H1 (cell line): ENCODE measurements at regions not wholly inside any gene's neighbourhood (a gene's known extent, or its start where the extent isn't known, plus 50 kb on each side); places are given as distances from the start of the nearest gene placed in this dataset.

Experiments used
- CTCF ChIP-seq, 3 experiments: IDR thresholded peaks; 1 replicate in 2 of 3; 2 replicates in 1 of 3; pipeline versions ENCODE4 v1.5.1 to v1.6.1; 2011; ENCODE audit warnings: low read length in 3 of 3, mild to moderate bottlenecking in 3 of 3, inconsistent platforms in 2 of 3, low read depth in 1 of 3, moderate library complexity in 1 of 3; ENCODE audit not compliant: insufficient read depth in 1 of 3; ENCODE audit errors: control extremely low read depth in 1 of 3
- GABPA ChIP-seq: IDR thresholded peaks from 2 replicates; pipeline ENCODE4 v1.6.1; 2011; ENCODE audit warnings: mild to moderate bottlenecking, low read length, moderate library complexity, borderline replicate concordance; ENCODE audit not compliant: insufficient read depth
- NRF1 ChIP-seq: IDR thresholded peaks from 2 replicates; pipeline ENCODE4 v1.6.1; 2011; ENCODE audit warnings: mild to moderate bottlenecking, low read depth, low read length, improper control_type of control experiment

- TF ChIP-seq CTCF (IDR thresholded peaks at IDR 0.05; ENCODE audit: control extremely low read depth in 1 of 3, insufficient read depth in 1 of 3, low read depth in 1 of 3, low read length in 3 of 3): no peak
- no peak for TF ChIP-seq GABPA
- no peak for TF ChIP-seq NRF1
Measured at GRCh38 chr6:168867247-168868102, 386.2 kb downstream of the THBS2 start (continued).
